Stimulated activated CD8-positive, alpha-beta memory T cell treated with anti-CD3 and anti-CD28 coated beads, Interleukin-15, amount 100 ng/mL, for 4 hours (primary cell): ENCODE measurements at regions not wholly inside any gene's neighbourhood (a gene's known extent, or its start where the extent isn't known, plus 50 kb on each side); places are given as distances from the start of the nearest gene placed in this dataset.

Experiments
- DNase-seq, 2 donors: peaks; one replicate each; pipeline ENCODE4 v3.0.0-alpha.2; 2020; ENCODE audit warnings: low read depth in 2 of 2

DNA sequence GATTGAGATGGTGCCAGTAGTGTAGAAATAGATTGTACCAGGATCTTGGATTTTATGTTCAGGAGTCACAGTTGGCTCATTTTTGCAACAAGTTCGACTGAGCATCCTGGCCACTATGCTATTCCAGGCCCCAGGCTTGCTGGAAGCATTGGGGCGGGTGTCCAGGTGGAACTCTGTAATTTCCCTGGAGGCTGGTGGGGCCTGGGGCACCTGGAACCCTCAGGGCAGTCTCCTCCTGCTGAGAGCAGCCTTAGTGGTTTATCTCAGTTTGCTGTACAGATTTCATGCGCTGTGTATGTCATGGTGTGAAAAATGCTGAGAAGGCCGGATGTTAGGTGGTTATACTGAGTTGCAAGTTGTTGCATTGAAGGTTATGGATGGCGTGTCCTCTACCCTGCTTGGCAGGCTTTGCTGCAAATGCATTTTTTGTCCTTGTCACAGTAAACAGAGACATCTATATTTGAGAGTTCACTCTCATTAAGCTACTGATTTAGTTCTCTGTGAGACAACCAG lies 135.1 kb upstream of the MYLIP start:
- no peak for DNase-seq

GRCh38 chr6:15990179-15990578 lies 138.7 kb upstream of the MYLIP start:
- DNase-seq: no peak

GRCh38 chr6:15989397-15989796 lies 139.5 kb upstream of the MYLIP start:
- DNase-seq: no peak

GRCh38 chr6:15987569-15987968 lies 141.3 kb upstream of the MYLIP start:
- DNase-seq: no peak

DNA sequence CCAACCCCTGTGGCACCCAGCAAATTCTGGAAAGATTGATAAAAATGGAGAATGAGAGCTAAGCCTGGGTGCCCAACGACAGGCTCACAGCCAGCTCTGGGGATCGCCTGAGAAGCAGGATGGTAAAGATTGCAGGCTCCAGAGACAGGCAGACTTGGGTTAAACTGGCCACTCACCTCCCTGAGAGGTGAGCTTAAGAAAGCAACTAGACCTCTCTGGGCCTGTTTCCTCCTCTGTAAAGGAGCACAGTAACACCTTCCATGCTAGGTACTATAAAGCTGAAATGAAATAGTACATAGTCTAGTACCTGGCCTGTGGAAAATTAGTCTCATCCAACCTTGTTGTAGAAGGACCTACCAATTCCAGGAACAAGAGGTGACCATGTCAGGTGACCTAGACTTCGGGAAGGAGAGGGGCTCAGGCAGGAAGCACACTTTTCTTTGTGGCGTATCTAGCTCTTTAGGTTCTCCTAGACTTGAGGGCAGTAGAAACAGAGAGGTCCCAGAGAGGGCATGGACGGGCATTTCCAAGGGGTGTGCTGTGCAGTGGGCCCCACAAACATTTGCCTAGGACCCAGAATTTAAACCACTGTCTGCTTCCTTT lies 142.8 kb upstream of the MYLIP start:
- no peak for DNase-seq

GRCh38 chr6:15985379-15985959 lies 143.4 kb upstream of the MYLIP start:
- DNase-seq: no peak

- no peak for DNase-seq
Observed at GRCh38 chr6:15981956-15982355, 146.9 kb upstream of the MYLIP start.

- no peak for DNase-seq
Observed at GRCh38 chr6:15980801-15981200, 148.1 kb upstream of the MYLIP start.

DNA sequence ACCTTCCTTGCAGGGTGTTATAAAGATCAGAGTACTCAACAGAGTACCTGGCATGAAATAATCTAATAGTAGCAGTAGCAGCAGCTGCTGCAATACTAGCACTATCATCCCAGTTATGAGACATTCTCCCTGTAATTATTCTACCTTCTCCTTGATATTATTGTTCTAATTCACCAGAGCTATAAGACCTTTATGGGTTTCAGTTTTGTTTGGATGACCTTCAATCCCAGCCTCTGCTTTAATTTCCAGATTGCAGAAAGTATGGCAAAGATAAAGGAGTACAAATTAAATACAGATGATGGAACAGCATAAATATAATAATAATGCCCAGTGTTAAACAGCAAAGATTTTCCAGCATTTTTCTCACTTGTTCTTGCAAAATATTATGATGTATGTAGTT lies 150.5 kb upstream of the MYLIP start:
- no peak for DNase-seq

DNA sequence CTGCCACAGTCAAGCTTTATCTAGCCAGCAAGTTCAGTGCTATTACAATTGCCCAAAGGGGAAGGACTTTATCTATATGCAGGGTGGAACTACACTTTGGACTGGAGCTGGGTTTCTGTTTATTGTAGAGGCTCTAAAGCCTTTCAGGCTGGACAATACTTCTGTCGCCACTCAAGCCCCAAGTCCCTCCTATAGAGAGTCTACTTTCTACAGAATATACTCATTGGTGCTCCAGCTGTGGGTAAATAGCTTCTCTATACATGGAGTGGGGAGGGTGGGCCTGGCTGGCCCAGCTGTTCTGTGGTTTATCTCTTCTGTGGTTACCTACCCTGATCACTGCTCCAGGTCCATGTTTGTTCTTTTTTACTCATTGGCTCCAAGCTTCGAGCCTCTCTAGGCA lies 151.8 kb upstream of the MYLIP start:
- DNase-seq: no peak

DNA sequence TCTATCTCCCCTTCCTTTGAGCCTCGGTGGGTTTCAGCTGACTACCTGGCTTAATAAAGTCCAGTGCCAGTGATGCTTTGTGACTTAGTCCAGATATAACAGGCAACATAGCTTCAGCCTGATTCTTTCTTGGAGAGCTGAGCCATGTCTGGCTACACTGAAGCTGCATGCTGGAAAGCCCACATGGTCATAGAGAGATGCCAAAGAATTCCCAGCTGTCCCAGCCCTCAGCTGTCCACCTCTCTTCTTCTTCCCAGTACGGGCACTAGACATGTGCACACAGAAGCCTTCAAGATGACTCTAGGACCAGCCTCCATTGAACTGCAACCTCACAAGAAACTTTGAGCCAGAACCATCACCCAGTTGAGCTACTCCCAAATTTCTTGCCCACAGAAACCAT lies 154.1 kb upstream of the MYLIP start:
- no peak for DNase-seq

- no peak for DNase-seq
Observed at GRCh38 chr6:15970517-15970916, 158.4 kb upstream of the MYLIP start.

DNA sequence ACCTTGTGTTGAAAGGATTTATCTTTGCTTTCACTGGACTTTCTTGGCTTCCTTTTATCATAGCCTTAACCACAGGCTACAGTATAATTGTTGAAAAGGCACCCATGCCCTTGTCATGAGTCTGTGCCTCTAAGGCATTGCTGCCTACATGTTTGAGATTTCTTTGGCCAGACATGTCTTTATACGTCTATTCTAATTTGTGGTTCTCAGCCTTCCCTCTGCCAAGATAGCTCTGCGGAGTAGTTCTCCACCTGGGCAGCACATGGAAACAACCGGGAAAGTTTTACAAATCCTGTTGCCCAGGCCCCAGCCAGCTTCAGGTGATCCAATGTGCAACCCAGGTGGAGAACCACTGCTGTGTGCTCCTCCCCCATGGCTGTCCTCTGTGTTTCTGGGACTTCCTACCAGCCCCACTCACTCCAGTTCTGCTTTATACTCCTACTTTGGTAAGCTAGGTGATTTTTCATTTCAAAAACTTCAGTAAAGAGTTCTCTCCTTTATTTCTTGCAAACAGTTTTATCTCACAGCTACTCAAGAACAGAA lies 159.6 kb upstream of the MYLIP start:
- no peak for DNase-seq

- no peak for DNase-seq
Observed at GRCh38 chr6:15968519-15968918, 160.4 kb upstream of the MYLIP start.

DNA sequence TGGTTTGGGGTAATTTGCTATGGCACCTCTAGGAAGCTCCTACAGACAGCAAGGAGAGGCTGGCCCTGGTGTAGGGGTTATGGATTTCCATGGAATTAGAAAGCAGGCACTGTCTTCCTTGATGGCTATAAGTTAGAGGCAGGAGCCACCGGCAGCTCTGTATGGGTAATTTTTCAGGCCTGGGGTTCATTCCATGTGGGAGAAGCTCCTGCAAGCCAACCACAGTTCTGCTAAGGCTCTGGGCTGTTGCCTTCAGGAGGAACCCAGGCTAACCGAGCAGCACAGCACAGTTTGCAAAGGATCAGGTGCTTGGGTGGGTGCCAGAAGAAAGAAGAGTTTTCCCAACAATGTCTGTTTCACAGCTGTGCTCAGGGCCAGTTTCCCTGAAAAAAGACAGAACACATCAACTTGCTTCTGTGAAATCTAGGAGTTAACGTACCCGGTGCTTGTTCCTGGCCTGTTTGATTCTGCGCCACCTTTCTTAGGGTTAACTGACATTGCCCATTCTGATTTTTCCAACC lies 162.8 kb upstream of the MYLIP start:
- no peak for DNase-seq

DNA sequence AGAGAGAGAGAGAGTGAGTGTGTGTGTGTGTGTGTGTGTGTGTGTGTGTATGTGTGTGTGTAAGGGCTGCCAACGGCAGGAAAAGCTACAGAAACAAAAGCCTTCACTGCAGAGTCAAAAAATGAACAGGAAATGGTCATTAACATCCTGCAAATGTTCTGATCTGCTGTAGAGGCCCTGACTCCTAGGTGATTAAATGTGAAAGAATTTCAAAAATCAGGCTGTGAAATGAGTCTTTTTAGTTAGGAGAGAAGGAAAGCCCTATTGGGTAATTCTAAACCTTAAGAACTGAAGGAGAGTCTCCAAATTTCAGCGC lies 166.5 kb upstream of the MYLIP start:
- DNase-seq: no peak

GRCh38 chr6:15961635-15962448 lies 167.0 kb upstream of the MYLIP start:
- DNase-seq: no peak

DNA sequence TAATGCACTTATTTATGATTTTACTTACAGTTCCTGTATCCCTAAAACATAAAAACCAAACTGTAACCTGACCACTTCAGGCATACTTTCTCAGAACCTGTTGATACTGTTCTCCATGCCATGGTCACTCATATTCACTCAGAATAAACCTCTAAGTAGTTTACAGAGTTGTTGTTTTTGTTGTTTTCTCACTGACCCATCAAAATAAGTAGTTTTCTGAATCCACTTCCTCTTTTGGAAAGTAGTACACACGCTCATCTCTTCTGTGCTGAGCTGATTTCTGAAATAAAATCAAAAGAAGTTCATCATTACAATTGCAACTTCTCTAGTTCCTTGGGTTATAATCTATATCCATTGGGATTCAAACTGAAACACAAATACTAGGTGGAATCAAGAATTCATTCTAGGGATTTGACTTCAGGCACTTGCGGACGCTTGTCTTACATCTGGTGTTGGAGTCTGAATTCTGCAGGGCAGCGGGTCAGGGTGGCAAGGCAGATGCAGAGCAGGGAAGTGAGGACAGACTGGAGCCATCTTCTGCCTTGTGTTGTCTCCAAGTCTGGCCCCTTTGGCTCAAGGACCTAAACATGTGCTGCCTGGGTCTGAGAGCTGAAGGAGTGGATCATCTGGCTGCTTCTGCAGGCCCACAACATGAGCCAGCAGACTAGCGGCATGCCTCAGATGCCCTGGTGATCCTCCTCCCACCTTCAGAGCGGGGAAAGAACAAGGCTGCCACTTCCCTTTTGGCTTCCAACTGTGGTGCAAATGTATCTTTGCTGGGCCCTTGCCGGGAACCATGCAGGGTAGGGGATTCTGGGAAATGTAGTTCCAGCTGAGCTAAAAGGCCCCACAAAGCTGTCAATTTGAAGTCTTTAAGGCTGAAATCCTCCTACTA lies 167.9 kb upstream of the MYLIP start:
- no peak for DNase-seq

- DNase-seq: no peak
Observed at GRCh38 chr6:15957655-15958169, 171.2 kb upstream of the MYLIP start.

GRCh38 chr6:15956205-15957106 lies 172.4 kb upstream of the MYLIP start:
- no peak for DNase-seq
